NCI-H82 treated with DMSO at 0.1 percent for 48 hours (cell line): ENCODE measurements at regions not wholly inside any gene's neighbourhood (a gene's known extent, or its start where the extent isn't known, plus 50 kb on each side); places are given as distances from the start of the nearest gene placed in this dataset.
A peak's percentile ranks its signal among the peaks of the same experiment; 100 is the strongest.
"Not testable (repeated sequence)": the region's sequence is repeated elsewhere in the genome, so short reads cannot be mapped to it uniquely, and the experiment has no call there.

Source experiments
- DNase-seq: peaks from one replicate; lab custom pipeline; 2025; ENCODE audit not compliant: unreplicated experiment; lab: John Stamatoyannopoulos, UW

DNA sequence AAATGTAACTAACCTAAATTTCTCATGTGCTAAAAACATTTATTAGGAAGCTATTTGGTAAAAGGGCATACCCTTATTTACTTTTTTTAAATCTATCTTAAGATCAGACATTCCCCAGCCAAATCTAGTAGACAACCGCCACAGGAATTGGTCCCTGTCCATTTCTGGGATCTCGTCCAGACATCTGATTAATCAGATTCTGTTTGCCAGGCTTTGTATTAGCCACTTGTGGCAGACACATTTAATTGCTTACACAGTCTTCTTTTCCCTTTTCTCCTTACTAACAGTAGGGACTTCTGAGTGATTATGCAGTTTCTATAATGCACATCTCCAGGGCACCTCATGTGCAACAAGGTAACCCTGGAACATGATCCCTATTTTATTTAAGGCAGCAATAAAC is 449.0 kb upstream of the RGS18 start:
- no peak for DNase-seq

DNA sequence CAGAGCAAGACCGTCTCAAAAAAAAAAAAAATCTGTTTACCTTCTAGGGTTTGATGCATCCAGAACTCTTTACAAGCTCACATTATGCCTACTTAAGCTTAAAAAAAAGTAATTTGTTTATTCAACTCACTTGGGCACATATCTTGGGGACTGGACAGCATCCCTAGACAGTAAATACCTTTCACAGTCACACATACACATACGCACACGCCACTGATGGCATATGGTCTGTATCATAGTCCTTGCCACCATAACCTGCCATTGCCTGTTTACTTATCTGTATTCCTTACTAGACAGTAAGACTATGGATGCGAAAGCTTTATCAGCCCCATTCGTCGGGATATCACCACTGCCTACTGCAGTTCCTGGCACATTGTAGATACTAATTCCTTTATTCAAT is 446.3 kb upstream of the RGS18 start:
- DNase-seq: no peak

DNA sequence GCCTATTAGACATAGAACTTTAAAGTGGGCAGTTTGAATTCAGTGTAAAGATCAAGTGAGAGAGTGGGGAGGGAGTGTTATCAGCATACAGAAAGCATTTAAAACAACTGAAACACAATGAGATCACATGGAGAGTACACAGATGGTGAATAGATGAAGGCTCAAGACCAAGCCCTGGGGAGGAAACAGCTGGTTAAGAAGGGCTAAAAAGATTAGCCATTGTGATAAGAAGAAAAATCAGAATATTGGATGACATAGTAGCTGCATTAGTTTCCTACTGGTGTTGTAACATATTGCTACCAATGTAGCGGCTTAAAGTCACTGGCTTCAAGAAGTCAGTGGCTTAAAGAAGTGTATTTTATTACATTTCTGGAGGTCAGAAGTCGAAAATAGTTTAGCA is 443.4 kb upstream of the RGS18 start:
- peak; percentile 100 for DNase-seq

DNA sequence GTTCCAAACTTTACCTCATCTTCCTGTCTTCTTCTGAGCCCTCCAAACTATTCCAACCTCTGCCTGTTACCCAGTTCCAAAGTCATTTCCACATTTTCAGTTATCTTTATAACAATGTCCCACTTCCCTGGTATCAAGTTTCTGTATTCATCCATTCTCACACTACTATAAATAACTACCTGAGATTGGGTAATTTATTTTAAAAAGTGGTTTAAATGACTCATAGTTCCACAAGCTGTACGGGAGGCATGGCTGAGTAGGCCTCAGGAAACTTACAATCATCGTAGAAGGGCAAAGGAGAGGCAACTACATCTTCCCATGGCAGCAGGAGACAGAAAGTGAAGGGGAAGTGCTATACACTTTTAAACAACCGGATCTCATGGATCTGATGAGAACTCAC is 428.5 kb upstream of the RGS18 start:
- no peak for DNase-seq

DNA sequence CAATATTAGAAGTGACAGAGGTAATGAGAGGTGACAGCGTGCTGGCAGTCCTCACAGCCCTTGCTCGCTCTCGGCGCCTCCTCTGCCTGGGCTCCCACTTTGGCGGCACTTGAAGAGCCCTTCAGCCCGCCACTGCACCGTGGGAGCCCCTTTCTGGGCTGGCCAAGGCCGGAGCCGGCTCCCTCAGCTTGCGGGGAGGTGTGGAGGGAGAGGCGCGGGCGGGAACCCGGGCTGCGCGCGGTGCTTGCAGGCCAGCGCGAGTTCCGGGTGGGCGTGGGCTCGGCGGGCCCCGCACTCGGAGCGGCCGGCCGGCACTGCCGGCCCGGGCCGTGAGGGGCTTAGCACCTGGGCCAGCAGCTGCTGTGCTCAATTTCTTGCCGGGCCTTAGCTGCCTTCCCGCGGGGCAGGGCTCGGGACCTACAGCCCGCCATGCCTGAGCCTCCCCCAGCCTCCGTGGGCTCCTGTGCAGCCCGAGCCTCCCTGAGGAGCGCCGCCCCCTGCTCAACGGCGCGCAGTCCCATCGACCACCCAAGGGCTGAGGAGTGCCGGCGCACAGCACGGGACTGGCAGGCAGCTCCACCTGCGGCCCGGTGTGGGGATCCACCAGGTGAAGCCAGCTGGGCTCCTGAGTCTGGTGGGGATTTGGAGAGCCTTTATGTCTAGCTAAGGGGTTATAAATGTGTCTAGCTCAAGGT is 426.5 kb upstream of the RGS18 start:
- DNase-seq: not testable (repeated sequence)

DNA sequence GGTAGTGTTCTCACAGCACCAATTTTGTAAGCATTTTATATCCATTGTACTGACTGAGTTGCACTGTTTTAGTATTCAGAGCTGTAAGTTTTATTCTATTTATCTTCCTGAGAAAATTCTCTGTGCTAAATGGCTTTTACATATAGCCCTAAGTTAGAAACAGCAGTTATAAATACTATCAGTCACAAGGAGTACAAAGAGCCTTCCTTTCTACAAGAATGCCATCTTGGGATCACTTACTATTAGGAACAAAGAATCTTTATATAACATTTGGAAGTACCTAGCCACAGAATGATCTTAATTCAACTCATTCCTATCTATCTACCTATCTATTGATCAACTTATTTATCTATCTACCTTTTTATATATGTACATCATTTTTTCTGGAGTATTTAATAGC is 423.9 kb upstream of the RGS18 start:
- DNase-seq: no peak

DNA sequence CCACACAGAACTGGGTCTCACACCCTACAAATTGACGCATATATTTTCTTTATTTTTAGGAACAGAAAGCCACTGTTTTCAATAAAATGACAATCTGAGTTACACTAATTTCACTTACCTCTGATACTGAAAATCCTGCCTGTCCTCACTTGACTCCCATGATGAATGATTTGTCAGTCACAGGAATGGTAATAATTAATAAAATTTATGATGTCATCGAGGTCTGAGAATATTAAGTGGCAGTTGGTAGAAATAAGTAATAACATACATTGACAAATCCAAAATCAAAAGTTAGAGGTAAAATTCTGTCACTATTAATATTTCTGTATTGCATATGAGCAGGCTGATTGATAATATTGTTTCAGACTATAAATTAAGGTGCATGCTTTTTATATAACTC is 418.7 kb upstream of the RGS18 start:
- no peak for DNase-seq

GRCh38 chr1:191752342-191752741 is 405.9 kb upstream of the RGS18 start:
- no peak for DNase-seq

DNA sequence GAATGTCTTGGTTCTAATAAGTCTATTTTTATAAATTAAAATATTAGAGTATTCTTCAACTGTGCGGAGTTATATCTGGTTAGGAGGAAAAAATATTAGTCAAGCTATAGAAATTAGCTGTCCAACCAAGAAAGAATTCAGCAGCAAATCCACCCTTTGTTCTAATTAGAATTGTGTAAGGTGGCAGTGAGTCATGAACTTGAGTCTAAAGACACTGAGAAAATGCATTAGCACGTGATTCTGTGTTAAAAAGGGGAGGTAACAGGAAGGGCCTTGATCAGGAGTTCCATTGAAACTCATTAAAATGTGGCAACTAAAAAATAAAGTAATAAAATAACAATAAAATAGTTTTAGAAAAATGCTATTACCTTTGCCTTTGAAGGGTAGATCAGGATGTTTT is 398.2 kb upstream of the RGS18 start:
- DNase-seq: no peak

DNA sequence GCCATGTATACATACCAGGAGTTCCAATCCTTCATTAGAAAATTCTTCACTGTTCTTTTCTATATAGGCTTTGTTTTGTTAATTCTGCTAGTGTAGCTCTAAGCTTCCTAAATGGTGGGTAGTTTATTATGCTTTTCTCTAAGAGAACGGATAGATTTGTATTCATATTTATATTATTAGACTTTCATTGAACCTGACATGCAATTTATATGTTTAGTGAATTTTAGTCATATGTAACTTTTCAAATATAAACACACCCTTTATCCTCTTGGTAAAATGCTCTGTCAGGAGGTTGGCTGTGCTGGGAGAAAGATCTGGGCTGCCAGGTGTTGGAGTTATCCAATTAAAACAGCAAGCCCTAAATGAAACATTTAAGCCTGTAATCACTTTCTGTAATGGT is 369.7 kb upstream of the RGS18 start:
- DNase-seq: peak; percentile 94

- DNase-seq: no peak
These were observed 360.1 kb upstream of the RGS18 start for GRCh38 chr1:191798178-191798577.

DNA sequence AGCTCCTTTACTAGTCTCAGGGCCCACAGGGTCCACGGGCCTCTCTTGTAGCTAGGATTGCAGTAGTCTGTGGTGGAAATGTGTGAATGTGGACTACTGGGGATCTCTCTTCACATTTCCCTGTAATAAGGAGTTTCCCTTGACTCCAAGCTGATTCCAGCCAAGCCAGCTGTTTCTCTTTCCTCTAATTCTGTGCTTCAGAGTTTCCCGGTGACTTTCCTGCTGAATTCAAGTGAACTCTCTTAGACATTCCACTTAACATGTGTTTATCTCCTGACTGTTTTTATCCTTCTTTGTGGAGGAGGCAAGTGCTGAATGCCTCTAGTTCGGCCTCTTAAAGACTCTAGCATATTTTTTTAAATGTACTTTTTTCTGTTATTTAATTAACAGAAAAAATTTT is 354.0 kb upstream of the RGS18 start:
- no peak for DNase-seq

DNA sequence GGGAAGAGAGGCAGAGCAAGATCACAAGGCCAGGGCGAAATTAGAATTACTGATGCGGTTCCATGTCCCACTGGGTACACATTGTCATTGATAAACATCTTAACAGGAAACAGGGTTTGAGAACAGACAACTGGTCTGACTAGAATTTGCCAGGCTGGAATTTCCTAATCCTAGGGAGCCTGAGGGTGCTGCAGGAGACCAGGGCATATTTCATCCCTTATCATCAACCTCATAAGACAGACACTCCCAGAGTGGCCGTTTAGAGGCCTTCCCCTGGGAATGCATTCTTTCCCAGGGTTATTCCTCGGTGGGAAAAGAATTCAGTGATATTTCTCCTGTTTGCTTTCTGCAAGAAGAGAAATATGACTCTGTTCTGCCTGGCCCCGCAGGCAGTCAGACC is 344.7 kb upstream of the RGS18 start:
- DNase-seq: not testable (repeated sequence)

- no peak for DNase-seq
These were observed 340.1 kb upstream of the RGS18 start for GRCh38 chr1:191818198-191818597.

DNA sequence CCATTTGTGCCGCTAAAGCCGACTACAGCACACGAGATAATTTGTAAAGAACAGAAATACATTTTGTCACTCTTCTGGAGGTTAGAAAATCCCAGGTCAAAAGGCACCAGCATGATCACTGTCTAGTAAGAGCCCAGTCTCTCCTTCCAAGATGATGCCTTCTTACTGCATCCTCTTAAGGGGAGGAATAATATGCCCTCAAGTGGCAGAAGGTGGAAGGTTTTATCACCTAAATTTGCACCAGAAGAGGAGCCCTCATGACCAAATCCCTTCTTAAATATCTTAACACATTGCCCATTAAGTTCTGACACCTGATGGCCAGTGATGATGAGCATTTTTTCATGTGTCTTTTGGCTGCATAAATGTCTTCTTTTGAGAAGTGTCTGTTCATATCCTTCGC is 326.7 kb upstream of the RGS18 start:
- DNase-seq: peak; percentile 70

DNA sequence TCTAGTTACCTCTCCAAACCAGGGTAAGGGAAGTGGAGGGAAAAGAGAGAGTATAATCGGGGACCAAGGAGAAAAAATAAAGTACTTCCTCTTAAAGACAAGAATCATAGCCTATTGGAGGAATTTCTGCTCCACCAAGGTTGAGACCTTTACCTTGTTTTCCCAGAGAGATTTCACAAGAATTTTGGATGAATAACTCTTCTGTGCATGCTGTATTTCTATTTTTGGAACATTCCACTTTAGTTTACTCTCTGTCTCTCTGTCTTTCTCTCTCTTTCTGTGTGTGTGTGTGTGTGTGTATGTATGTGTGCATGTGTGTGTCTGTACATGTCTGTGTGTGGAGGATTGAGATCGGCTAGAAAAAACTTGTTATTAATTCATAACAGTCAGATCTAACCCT is 318.4 kb upstream of the RGS18 start:
- no peak for DNase-seq

DNA sequence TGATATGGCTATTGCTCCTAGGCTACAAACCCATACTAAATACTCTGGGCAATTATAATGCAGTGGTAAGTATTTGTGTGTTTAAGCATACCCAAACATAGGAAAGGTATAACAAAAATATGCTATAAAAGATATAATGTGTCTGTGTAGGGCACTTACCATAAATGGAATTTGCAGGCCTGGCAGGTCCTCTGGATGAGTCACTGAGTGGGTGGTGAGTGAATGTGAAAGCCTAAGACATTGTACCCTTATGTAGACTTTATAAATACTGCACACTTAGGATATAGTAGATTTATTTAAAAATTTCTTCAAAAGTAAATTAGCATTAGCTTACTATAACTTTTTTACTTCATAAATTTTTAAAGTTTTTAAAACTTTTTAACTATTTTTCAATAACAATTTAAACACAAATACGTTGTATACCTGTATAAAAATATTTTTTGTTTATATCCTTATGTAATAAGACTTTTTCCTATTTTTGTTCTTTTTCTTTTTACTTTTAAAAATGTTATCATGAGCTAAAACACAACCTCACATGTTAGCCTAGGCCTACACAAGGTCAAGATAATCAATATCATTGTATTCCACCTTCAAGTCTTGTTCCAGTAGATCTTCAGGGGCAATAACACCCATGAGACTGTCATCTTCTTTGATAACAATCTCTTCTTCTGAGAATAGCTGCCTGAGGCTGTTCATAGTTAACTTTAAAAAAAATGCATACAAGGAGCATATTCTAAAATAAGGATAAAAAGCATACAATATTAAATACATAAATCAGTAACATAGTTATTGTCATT is 306.3 kb upstream of the RGS18 start:
- no peak for DNase-seq

DNA sequence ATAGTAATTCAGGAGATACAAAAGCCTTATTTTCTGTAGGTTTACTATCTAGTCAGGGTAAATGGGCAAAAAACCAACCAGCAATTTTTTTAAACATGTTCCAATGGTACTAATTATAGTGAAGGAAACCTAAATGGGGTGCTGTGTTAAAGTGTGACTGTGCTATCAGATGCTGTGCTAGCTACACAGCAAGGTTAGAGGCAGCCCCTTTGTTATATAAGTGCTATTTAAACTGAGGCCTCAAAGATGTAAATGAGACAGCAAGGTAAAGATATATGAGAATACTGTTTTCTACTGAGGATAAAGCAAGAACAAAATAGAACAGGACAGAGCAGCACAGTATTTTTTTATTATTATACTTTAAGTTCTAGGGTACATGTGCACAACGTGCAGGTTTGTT is 305.4 kb upstream of the RGS18 start:
- DNase-seq: no peak

DNA sequence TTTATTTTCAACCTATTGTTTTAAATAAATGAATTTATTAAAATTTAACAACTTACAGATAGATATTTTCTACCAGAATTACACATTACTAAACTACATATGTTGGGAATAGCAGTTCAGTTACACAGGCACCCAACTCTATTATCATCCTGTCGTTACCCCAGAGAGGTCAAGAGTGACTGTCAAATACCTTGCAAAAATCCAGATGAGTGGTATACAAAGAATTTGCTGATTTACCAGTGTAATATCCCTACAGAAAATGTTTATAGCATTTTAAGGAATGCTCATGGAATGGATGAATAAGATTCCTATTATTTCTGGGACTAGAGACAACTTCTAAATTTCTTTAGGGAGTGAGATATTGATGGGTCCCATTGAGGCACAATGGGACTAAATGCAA is 300.7 kb upstream of the RGS18 start:
- DNase-seq: no peak

GRCh38 chr1:191865479-191865878 is 292.8 kb upstream of the RGS18 start:
- no peak for DNase-seq

- DNase-seq: no peak
These were observed 292.1 kb upstream of the RGS18 start for GRCh38 chr1:191866155-191866554.

GRCh38 chr1:191869790-191870312 is 288.4 kb upstream of the RGS18 start:
- DNase-seq: no peak
